NCI-H1436 treated with DMSO at 0.1 percent for 48 hours (cell line): ENCODE measurements at regions not wholly inside any gene's neighbourhood (a gene's known extent, or its start where the extent isn't known, plus 50 kb on each side); places are given as distances from the start of the nearest gene placed in this dataset.

Experiments used
- DNase-seq: peaks from one replicate; lab custom pipeline; 2025; lab: John Stamatoyannopoulos, UW

DNA sequence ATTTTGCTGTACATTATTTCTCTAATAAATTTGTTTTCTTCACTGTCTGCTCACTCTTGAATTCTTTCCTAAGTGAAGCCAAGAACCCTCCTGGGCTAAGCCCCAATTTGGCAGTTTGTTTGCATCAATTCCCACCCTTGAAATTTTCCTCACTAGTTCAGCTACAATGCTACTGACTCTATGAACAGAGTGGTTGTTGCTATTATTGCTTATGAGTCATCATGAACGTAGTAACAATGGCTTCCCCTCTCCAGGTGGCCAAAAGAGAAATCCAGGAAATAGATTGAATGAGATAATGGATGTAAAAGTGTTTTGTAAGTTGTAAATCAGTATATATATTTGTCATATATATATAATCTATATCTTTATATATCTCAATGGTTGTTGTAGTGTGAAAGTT lies 193.0 kb downstream of the URB2 start:
- DNase-seq = no peak

DNA sequence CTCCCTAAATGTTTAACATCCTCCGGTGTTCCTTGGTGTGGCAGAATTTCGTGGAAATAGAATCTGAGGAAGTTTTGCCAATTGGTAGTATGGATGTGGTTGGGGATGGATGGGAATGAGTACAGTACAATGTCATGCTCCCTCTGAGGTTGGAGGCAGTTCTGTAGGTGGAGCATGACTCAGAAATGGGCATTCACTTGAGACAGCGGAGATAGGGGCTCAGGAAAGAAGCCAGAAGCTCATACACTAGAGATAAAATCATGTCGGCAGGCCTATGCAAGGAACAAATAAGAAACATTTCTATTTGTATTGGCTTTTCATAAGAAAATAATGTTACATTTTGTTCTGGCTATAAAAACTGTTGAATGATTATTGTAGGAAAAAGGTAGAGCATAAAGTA lies 196.0 kb downstream of the URB2 start:
- DNase-seq = no peak

DNA sequence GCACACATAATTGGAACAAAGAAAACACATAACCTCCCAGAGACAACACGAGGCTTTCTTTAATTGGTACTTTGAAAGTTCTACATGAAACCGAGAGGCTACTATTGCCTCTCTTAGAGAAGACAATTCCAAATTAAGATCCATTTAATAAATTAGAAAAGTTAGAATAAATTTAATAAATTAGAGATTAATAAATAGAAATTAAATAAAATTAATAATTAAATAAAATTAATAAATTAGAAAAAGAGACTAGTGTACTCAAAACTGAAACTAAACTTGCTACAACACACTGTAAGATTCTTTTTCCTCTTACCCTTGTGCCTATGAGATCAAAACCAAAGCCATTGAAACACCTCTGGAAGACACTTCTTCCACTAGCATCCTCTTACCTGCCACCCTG lies 199.0 kb downstream of the URB2 start:
- DNase-seq = no peak

DNA sequence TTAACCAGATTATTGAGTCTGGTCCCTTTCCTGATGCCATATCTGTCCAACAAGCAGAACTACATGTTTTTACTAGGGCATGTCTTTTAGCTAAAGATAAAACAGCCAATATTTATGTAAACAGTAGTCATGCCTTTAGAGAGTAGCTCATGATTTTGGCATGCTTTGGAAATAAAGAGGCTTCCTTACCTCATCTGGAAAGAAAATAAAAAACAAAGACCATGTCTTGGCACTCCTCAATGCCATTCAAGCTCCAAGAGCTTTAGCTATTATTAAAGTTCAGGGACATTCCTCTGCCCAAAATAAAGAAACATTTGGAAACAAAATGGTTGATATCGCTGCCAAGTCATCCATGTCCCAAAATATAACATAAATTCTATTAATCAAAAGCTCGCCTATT lies 202.4 kb downstream of the URB2 start:
- DNase-seq = no peak

DNA sequence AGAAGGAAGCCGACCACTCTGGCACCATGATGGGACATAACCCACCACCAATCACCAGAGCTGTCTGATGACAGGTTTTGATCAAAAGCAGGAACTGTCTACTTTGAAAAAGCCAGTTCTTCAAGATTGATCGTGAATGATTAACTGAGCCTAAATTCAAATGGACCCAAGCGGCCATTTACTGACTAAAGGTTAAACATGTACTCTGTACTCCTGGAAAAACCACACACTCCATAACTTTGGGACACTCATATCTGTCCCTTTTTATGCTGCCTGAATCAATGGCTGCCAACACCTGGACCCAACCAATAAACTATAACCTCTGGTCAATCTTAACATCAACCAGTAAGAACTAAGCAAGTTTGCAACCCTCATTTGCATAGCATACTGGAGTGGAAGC lies 206.6 kb downstream of the URB2 start:
- no peak for DNase-seq

DNA sequence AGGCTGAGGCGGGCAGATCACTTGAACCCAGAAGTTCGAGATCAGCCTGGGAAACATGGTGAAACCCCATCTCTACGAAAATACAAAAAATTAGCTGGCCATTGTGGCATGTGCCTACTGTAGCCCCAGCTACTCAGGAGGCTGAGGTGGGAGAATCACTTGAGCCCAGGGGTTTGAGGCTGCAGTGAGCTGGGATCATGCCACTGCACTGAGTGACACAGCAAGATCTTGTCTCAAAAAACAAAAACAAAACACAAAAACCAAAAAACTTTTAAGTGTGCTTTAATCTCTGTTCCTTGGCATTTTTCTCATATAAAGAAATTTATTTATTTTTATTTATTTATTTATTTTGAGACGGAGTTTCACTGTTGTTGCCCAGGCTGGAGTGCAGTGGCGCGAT lies 208.2 kb downstream of the URB2 start:
- no peak for DNase-seq

DNA sequence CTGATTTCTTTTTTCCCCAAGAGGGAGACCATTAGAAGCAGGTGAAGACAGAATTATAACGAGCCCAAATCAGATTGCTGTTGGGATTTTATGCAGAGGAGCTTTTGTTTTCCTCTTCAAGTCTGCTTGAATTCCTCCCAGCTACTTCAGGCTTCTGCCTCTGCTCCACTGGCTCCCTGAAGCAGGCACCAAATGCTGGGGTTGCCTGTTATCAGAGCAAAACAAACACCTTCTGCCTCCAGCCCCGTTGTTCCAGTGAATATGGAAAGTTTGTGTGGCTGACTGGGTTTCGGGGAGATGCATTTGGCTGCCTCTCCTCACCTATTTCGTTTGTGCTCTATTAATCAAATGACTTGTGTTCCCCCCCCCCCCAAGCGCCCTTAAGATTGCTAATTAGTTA lies 209.2 kb downstream of the URB2 start:
- DNase-seq = no peak

DNA sequence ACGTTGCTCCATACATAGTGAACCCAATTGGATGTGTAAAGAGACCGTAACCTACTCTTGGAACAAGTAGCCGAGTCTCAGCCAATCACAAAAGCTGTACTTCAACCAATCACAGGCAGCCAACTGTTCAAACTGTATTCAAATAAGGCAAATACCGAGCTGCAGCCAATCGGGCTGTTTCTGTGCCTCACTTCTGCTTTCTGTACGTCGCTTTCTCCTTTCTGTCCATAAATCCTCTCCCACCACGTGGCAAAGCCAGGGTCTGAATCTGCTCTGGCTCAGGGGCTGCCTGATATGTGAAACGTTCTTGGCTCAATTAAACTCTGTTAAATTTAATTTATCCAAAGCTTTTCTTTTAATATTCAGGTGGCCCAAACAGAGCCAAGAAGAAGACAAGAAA lies 210.3 kb downstream of the URB2 start:
- DNase-seq = no peak

DNA sequence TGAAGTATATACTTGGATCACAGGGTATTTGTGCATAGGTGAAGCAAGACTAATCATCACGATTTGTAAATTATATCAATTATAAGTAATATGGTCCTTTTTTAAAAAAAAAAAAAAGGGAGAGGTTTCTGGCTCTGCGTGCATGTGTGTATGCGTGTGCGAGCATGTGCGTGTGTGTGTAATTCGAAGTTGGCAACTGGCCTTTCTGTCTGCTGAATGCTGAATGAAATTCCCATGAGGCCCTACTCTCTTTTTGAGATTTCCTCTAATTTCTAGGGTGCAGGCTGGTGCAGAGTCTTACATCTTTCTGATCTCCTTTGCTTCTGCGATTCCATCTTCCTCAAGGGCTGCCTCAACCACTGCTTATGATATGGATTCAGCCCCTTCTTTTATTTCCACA lies 212.2 kb downstream of the URB2 start:
- no peak for DNase-seq

DNA sequence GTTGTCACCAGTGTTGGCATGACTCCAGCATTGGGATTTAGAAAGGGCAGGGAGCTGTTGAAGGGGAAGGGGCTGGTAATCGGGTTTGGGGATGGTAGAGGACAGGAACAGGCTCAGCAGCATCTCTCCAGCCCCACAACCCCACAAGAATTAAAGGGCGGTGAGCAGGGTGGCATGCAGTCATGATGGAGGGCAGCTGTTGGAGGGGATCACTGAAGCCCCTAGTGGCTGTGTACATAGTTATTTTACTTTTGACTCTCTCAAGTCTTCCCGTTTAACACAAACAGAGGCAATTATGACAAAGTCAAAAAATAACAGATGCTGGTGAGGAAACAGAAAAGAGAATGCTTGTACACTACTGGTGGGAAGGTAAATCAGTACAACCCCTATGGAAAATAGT lies 213.8 kb downstream of the URB2 start:
- no peak for DNase-seq

DNA sequence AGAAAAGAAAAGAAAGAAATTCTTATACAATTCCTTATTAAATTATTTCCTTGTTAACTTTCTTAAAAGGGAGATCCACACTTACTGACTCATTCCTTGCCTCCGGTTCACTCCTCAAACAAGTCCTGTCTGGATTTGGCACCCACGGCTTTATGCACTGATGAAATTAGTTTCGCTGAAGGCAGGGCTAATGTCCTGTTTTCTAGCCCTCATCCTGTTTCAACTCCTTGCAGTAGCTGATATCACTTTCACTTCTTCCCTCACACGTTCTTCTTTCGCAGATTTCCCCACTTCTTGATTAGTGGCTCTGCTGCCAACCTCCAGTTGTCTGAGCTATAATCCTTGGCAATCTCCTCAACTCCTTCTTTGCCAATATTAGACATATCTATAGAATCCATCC lies 215.2 kb downstream of the URB2 start:
- DNase-seq = no peak

DNA sequence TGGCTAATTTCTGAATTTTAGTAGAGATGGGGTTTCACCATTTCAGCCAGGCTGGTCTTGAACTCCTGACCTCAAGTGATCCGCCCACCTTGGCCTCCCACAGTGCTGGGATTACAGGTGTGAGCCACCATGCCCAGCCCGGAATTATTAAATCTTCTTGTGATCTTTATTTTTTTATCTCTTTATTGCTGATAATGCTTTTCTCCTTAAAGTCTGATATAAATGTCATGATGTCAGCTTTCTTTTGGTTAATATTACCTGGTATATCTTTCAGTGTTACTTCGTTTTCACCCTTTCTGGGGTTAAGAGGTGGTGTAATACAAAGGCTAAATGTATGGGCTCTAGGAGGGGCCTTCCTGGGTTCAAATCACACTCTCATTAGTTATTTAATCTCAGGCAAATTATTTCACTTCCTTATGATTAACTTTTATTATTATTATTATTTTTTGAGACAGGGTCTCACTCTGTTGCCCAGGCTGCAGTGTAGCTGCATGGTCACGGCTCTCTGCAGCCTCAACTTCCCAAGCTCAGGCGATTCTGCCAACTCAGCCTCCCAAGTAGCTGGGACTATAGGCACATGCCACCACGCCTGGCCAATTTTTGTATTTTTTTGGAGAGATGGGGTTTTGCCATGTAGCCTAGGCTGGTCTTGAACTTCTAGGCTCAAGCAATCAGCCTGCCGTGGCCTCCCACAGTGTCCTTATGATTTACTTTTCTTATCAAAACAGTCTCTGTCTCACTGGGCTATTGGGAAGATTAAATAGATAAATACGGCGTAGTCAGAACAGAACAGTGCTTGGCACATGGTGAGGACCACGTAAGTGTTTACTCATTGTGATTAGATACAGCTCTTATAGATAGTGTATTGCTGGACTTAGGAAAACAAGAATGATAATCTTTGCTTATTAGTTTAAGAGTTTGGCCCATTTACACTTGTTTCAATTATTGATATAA lies 216.5 kb downstream of the URB2 start:
- no peak for DNase-seq

DNA sequence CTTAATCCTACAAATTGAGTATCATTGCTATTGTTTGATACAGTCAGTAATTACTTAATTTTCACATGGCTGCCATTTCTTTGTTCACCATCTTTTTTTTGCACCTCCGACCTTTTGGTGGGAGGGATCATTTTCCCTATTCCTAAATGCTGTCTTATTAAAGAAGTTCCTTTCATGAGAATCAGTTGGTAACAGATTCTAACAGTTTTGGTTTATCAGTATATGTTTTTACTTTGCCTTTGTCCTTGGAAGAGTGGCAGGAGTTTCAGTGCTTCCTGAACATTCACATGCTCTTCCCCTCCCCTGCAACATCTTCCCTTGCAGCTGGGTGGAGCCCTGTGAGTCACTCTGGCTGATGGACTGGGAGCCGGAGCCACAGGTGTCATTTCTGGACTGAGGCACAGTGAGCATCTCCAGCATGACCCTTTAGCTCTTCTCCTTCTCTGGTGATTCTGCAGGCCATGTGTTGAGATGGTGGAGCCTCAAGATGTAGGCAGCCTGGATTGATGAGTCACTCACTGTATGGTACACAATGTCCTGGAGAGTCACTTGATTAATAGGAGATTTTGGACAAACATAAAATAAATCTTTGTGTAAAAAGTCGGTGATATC lies 217.7 kb downstream of the URB2 start:
- peak; percentile 27 for DNase-seq

DNA sequence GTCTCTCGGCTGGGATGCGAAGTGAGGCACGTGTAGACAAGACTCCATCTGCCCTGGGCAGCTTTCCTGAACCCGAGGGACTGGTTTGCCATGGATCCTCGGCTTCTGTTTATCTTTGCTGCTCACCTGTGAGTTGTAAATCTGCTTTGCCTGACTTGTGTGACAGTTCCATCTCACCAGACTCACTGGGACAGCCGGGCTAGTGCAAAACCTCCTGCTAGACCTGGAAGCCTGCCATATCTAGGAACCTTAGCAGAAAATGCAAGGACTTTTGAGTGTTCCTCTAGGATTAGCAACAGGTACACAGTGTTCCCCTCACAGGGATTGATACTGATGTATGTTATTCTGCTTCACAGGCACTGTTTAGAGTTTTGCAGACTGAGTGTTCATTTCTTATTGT lies 218.6 kb downstream of the URB2 start:
- no peak for DNase-seq

DNA sequence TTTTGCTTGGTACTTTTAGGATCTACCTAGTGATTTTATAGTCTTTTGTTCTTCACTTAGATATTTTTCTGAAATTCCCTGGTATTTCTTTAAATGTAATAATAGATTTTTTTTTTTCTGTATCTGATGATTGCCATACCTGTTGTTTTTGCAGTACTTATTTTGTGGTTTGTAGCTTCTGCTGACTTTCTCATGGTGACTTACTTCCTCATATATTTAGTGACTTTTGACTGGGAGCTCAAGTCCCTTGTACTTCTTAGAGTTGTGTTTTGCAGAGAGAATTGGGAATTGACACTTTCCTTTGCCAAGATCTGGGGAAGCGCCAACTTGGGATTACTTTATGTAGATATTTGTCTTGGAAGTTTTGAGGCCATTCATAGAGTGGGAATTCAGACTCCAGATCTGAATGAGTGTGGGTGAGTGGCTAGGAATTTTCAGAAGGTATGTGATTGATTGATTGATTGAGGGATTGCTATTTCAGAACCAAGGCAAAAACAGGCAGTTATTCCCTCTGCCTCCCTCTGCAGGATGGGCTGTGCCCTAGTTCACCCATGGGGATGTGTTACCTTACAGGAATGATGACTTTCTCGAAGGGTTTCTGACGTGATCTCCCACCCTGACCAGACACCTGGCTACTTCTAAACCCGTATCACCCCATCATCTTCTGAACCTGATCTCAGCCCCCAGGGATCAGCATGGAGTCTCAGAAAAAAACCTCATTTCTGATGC lies 219.5 kb downstream of the URB2 start:
- DNase-seq = no peak

DNA sequence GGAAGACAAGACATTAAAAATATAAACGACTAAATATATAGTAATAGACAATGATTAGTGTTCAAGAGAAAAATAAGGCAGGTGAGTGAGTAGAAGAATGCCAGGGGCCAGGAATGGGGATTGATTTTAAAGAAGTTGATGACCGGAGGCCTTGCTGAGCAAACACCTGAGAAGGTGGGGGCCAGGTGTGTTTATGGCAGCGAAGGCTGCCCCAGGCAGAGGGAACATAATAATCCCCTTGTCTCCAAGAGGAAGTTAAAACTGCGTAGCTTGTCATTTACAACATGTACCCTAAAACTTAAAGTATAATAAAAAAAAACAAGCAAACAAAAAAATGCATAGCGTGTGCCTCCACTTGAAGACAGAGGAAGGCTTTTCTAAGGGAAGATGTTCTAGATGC lies 220.3 kb downstream of the URB2 start:
- DNase-seq = no peak

DNA sequence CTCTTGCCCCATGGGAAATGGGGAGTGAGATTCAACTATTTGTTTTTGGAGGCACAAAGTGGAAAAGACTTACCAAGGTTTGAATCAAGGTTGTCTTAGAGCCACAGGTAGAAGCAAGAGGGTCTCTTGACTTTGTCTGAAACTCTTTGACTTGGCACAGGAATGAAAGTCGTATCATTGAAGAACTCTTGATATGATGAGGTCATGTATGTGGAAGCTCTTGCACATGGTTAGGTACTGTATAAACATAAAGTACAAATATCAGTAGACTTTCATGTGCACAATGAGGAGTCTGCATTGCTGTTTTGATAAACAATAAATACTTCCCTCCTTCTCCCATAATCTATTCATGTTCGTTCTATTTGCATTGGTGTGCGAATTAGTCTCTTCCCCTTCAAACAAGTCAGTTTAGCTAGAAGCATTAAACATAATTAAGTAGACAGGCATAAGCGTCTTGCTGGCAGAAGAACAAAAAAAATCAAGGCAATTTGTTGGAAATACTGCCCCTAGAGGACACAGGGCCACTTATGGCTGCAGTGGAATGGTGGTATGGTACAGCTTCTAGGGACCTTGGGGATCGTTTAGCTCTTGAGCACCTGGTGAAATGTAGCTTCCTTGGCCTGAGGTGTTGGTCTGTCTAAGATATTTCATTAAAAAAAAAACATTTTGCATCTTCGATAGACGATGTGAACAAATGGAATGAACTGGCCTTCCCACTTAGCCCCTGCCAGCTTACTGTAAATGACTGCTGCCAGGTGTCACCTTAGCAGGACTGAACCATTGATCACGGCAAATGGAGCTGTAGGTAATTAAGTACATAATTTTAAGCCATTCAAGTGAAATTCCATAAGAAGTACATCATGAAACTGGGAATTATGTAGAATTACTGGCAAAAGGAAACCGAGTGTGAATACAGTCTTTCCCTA lies 218.0 kb upstream of the GALNT2 start:
- DNase-seq = peak; percentile 88

DNA sequence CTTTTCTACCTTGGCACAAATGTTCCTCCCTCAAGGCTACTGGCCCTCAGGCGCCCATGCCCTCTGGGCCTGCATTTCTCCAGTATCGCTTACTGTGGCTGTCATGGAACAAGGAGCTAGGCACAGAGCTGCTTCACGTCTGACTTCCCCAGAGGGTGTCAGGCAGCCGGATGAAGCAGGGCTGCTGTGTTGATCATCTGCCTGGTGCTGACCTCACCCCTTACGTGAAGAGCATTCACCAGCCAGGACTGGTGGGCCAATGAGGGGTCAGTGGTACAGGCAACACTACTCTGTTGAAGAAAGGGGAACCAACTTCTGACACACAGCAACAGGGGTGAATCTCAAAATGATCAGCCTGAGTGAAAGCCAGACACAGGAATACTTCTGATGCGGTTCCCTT lies 215.5 kb upstream of the GALNT2 start:
- no peak for DNase-seq

DNA sequence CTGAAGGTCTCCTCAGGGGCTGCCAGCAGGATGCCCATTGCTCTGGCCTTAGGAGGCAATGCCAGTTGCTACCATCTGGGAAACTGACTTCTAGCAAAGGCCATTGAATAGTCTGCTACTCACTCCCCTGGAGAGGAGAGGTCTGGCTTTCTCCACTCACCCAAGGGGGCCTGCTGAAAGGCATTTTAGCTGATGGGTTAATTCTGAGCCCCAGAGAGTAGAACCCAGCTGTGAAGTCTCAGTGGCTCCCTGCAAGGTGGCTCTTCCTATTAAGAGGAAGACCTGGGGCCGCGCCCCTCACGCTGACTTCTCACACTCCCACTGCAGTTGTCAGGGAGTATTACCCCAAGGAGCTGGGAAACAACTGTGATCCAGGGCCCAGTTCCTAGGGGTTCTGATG lies 213.3 kb upstream of the GALNT2 start:
- no peak for DNase-seq

DNA sequence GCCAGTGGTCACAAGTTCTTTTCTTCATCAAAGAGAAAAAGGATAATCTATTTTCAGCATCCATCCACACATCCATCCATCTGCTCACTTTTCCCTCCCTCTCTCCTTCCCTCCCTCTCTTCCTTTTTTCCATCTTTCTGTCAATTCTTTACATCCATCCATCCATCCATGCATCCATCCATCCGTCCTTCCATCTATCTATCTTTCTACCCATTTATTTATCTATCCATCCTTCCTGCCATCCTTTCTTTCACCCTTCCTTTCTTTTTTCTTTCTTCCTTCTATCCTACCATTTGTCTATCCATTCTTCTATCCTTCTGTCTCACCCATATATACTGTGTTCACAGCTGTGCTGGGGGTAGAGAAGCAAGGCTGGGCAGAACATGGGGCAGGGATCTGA lies 212.4 kb upstream of the GALNT2 start:
- DNase-seq = no peak

DNA sequence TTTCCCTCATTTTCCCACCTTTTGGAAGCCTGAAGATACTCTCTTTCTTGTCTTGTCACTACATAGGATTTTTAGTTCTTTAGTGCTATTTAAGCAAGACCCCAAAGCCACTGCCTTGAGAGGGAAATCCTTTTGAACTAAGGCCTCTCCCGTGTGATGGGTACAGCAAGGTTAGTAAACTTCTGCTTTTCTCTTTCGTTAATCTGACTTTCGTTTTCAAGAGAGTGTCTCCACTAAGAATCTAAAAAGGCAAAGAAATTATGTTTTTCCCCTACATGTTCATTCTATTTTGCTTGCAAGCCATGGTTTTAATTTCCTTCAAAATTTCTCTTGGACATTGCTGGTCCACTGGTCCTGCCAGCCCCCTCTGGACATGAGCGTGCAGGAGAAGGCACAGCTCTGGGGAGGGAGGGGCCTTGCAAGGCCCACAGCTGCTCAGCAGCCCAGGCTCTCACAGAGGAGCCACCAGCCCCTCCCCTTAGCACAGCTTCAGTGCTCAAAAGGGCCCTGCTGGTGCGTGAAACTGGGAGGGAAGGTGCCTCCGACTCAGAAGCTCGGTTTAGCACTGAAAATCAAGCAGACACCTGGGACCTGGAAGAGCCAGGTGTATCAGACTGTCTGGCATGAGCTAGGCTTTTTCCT lies 210.9 kb upstream of the GALNT2 start:
- DNase-seq = no peak
